HG02870 (cell line): ENCODE measurements at regions not wholly inside any gene's neighbourhood (a gene's known extent, or its start where the extent isn't known, plus 50 kb on each side); places are given as distances from the start of the nearest gene placed in this dataset.
"Not testable (repeated sequence)": the region's sequence is repeated elsewhere in the genome, so short reads cannot be mapped to it uniquely, and the experiment has no call there.

Source experiments
- ATAC-seq: cut with Tn5 transposase; IDR thresholded peaks from one replicate; pipeline ENCODE4 v1.9.1; 2021; ENCODE audit warnings: mild to moderate bottlenecking, moderate library complexity; ENCODE audit not compliant: unreplicated experiment

DNA sequence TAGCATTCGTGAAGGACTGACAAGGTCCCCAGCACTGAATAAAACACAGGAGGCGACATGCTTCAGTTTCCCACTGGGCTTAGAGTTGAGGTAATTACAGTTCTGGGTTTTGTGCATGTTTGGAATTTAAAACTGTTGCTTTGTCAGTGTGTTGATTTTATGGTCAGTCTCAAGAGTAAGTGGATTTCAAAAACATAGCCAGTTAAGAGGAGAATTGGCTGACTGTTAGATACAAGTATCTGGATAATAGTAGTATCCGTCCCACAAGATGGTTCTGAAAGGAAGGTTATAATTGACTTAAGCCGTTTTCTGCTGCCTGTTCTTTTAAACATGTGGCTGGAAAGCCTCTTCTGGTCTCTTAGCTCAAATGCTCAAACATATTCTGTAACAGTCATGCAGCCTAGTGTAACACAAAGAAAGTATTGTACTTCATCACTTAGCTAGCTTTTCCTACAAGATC lies 170.9 kb downstream of the POLR1F start:
- no peak for ATAC-seq

DNA sequence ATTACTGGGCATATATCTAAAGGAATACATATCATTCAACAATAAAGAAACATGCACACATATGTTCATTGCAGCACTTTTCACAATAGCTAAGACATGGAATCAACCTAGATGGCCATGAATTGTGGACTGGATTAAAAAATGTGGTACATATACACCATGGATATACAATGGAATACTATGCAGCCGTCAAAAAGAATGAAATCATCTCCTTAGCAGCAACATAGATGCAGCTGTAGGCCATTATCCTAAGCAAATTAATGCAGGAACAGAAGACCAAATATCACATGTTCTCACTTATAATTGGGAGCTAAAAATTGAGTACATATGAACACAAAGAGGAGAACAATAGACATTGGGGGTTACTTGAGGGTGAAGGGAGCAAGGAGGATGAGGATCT lies 175.6 kb downstream of the POLR1F start:
- ATAC-seq: no peak

DNA sequence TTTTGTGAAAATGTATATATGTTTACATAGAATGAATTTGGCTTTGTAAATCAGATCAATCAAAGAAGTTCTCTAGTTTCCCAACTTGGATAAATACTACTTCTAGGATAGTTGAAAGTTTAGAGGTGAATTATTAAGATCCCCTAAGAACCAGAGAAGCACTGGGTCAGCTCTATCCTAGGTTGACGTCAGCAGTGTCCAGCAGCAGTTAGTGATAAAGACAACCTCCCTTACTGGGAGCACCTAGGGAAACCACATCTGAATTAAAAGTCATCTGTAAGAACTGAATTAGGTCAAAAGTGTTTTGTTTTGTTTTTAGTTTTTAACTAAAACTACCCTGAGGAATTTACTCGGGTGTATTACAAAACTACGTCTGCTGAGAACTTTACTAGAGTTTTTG lies 178.0 kb downstream of the POLR1F start:
- no peak for ATAC-seq

DNA sequence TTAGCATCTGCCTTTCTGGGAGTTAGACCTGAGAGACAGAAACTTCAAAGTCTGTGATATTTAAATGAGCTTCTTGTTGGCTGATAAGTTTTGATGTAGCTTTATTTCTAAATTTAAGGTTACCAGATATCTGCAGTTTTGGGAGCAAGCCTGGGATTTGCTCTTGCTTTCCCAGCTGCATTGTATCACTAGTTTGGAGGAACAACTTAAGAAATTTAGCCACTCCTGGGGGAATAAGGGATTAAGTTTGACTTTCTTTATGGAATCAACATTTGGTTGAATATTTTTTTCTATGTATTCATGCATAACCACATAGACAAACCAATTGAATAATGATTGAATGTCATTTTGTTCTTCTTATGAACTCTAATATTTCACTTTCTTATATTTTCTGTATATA lies 178.6 kb downstream of the POLR1F start:
- no peak for ATAC-seq

DNA sequence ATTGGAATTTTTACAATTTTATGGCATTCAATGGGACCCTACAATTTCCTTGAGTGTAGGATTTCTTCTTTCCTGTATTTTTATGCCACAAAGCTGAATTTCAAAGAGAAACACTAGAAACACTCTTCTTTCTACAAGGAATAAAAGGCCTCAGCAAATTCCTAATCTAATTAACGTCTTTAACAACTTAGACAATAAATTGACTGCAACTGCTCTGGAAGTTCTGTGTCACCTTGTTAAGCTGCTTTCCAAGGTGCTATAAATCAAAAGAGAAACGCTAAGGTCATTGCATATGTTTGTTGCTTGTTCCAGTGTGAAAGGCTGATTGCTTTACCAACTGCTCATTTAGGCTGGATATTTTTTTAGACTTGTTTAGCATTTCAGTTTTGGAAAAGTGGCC lies 182.2 kb downstream of the POLR1F start:
- no peak for ATAC-seq

DNA sequence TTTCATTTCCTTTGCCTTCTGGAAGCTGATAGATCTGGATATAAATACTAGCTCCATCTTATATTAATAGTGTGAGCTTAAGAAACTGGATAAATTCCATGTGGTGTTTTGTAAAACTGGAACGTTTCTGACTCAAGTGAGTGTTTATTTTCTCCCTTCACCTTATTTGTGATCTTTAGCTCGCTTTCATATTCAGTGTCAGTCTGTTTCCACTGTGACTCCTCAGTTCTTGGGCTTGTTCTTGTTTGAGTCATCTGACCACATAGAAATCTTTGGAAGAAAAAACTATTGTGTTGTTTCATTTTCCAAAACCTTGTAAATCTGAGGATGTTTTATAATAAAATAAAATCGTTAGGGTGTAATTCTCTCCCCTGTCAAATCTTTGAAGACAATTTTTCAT lies 186.4 kb downstream of the POLR1F start:
- ATAC-seq: no peak

DNA sequence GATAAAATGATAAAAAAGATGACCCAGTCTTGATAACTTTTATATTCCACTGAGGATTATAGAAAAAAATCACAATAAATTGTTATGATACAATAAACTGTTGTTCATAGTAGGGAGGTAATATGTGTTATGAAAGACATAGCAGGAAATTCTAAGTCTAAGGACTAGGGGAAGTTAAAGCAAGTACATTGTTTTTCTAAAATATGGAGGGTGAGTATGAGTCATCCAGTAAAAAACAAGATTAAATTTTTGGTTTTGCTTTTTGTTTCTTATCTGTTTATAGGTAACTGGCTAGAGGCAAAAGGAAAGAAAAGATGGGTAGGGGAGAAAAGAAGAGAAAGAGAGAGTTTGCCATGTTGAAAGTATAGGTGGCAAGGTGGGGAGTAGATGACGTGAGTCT lies 188.4 kb downstream of the POLR1F start:
- no peak for ATAC-seq

DNA sequence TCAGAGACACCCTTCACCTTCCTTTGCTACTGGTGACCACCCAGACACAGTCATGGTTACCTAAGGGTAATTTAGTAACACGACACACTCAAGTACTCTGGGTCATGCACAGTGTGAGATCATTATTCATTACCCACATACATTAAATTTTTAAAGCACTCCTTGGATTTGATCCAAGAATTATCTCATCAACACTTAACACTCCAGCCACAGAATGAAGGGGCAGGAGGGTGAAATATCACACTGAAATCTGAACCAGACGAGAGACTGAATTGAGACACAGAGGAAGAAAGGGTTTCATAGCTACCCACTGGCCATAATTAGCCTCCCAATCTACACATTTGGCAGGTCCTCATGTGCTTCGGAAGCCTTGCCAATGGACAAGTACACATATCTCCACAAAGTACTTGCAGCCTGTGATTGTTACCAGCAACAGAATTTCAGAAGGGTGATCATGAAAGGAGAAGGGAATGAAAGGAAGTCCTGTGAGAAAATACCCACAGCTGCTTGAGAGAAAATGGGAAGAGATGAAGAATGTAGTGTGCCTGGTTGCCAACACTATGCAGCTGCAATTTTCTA lies 189.3 kb downstream of the POLR1F start:
- no peak for ATAC-seq

DNA sequence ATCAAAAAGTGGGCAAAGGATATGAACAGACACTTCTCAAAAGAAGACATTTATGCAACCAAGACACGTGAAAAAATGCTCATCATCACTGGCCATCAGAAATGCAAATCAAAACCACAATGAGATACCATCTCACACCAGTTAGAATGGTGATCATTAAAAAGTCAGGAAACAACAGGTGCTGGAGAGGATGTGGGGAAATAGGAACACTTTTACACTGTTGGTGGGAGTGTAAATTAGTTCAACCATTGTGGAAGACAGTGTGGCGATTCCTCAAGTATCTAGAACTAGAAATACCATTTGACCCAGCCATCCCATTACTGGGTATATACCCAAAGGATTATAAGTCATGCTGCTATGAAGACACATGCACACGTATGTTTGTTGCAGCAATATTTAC lies 191.3 kb downstream of the POLR1F start:
- ATAC-seq: not testable (repeated sequence)

DNA sequence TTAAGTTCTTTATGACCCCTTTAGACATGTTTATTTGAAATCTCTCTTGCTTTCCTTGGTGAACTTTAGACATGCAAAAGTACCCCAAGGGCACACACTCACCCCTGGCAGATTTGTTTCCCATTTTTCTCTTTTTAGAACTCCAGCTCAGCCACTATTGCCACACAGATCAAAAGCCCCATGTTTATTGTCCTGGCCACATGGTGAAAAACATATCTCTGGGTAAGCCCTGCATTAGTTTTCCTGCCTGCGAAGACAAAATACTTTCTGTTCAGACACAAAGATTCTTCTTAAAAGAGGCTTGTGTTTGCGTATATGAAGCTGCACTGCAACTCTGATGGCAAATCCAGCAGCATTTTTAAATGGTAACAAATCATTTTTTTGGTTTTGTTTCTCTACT lies 200.0 kb downstream of the POLR1F start:
- no peak for ATAC-seq

DNA sequence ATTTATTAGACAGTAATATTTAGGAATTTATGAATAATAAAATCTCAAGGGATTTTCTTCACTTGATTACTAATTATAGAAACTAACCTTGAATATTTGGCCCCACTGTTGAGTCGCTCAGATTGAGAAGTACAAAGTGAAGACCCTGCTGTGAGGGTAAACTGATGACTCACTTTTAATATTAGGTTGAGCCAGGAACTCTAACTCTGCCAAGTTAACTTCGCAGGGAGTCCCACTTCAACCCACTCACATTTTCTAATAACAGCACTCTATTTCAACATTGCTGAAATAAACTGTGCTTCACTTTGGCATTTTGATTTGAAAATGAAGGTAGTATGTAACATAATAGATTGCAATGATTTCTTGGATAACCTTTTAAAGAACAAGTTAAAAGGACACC lies 200.7 kb downstream of the POLR1F start:
- ATAC-seq: no peak

DNA sequence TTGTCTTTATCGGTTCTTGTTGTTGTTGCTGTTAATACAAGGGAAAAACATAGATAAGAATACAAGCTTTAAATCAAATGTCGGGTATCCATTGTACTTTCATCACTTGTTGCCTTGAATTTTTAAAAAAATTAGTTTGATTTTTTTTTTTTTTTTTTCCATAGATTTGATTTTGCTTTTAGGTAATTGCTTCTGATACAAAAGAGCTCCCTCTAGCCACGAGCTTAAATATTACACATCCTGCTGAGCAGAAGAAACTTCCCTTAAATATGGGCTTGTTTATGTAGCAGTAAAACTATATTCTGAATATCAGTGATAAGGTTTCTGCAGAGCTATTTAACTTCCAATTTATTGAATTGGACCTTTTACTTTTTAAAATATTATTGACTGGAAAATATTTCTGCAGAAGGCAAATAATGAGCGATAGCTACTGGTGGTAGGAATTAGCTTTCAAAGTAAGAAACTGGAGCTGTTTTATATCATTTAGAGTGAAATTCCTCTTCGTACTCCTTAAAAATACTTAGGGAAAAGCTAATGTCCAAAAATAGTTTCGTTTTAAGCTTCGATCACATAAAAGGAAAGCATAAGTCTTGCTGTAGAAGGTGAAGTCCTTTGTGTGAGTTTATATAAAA lies 216.9 kb downstream of the POLR1F start:
- peak; percentile 48 for ATAC-seq

DNA sequence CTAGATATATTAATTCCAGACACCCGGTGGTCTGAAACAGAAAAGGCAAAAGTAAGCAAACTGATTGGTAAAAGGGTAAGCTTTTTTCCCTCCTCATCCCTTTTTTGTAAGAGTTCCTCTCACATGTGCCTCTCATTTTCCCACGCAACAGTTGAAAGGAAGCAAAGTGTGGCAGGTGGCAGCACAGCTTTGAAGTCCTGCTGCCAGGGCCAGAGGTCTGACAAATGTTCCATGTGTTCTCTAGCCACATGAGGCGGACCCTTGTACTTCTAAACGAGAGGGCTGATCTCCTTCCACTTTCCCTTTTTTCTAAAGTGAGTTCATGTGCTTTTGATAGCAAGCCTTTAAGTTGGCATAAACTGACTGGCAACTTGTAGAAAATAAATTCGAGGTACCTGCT lies 217.5 kb downstream of the POLR1F start:
- ATAC-seq: no peak

DNA sequence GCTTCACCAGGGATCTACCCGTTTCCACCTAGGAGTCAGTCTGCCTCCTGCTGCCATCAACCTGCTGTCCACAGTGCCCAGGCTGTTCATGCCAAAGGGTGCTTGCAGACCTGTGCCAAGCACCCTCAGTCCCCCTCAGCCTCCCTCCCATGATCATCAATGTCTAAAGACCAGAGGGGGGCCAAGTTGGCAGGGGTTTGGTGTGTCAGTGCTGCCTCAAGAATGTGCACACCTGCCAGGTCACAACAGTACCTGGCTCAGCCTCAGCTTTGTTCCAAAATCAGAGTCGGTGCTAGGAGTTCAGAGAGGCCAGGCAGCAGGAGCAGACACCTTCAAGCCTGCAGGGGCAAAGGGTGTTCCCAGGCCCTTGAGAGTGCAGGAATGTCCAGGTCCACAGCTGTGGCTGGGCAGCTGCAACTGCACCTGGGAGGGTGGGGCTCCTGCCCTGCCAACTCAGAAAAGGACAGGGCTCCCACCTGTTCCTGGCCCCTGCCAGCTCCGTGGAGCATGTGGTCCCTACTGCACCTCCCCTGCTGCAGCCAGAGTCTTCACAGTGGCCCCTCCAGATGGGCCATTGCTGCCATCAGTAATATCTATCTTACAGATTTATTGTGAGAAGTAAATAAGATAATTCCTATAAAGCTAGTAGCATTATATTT lies 219.5 kb downstream of the POLR1F start:
- ATAC-seq: no peak

DNA sequence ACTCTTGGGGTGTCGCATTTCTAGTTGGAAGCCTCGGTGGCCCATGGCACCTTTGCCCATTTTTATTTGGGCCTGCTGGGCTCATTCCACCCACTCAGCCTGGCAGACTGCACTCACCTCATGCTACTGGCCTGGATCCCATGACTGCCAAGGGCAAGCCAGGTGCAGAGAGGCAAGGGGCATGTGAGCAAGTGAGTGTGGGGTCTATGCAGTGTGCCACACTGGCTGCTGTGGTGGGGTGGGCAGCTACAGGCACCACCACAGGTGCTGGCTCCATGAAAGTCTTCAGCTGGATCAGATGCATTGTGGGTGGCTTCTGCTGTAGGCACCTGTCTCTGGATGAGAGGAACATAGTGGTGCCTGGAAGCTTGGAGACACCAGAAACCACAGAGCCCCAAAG lies 220.8 kb downstream of the POLR1F start:
- ATAC-seq: no peak

DNA sequence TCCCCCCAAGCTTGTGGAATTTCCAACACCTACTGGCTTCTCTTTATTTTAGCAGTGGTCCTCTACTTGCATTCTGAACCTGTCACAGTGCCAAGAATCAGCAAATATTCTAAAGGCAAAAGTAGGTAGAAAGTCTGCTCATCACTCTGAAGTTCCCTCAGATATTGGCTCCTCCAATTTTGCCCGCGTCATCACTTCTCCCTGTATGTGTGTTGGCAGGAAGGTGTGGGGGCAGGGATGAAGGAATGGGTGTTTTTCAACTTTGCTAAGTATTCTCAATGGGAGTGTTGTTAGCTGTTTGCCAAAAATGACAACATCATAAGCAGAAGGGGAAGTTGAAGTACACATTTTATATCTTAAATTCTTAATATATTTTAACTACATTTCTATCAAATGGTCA lies 226.2 kb downstream of the POLR1F start:
- ATAC-seq: no peak

DNA sequence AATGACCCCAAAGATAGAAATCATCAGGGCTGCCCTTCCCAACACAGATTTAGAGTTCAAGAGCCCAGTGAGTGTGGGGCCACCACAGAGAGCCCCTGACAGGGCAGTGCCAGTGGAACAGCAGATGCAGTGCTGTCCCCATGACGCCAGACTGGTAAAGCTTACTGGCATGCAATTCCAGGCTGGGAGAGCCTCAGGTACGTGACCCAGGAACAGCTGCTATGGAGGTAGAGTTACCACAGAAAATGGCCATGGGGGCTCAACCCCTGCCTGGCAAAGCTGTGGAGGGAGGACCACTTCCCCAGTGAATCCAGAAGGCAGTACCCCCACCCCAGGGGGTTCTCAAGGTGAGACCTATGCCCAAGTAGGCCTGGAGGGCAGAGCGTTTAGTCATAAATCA lies 228.5 kb downstream of the POLR1F start:
- ATAC-seq: no peak

DNA sequence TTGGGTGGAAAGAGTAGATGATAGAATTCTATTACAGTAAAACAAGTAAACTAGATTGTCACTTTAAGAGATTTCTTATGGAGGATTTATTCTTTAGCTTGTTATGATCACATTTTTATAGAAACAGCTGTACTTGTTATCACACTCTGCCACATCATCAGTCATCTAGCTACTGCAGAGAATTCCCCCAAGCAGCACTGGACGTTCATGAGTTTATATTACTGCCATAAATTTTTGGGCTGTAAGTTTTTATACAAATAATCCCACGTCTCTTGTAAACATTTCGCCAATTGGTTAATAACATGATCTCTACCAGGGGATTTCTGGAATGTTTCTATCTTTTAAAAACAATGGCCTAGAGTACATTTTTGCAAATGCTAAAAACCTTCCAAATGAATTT lies 238.8 kb downstream of the POLR1F start:
- no peak for ATAC-seq

DNA sequence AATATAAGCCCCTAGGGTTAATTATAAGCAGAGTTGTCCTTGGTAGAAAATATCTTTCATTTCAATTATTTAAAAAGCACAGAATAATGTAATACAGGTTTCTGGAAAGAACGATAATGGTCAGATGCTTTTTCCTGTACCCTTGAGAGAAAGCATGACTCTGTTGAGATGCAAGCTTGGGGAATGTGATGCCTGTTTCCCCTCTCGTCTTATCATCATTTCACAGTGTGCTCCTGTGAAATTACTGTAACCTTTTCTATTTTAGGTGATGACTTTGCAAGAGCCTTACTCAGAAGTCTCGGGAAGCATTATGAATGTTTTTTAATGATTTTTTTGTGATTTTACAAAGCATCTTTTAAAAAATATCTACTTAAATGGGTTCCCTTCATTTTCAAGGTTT lies 243.0 kb downstream of the POLR1F start:
- no peak for ATAC-seq

DNA sequence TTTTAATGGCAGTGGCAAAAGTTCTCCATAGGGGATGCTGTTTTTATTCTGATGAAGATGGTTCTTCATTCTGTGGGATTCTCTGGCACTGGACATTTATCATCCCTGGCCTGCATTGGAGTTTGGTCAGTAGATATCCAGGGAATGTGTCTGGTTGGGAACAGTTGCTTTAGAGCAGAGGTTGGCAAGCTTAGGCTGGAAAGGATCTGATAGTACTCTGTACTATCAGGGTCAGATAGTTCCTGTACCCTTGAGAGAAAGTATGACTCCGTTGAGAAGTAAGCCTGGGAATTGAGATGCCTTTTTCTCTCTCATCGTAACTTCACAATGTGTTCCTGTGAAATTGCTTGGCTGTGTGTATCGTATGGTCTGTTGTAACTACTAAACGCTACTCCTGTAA lies 244.1 kb downstream of the POLR1F start:
- no peak for ATAC-seq

DNA sequence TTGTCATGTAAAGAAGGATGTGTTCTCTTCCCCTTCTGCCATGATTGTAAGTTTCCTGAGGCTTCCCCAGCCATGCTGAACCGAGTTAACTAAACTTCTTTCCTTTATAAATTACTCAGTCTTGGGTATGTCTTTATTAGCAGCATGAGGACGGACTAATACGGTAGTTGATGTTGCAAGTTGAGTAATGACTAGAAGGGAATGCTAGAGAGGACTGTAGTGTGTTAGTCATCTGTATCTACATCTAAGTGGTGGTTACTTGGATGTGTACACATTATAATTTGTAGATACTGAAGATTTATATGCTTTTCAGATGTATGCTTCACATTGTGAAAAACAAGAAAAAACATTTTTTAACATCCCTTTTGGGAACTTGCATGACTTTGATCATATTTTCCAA lies 244.6 kb downstream of the POLR1F start:
- ATAC-seq: no peak

DNA sequence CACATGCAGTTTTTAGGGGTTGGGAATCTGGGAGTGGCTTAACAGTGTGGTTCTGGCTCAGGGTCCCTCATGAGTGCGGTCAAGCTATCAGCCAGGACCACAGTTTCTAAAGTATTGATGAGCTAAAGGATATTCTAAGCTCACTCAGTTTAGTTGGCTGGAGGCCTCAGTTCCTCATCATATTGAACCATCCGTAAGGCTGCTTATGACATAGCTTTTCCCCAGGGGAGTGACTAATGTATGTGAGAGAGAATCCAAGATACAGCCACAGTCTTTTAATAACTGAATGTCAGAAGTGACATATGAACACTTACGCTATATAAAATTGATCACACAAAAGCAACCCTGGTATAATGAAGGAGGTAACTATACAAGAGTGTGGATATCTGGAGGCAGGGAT lies 245.3 kb downstream of the POLR1F start:
- no peak for ATAC-seq

DNA sequence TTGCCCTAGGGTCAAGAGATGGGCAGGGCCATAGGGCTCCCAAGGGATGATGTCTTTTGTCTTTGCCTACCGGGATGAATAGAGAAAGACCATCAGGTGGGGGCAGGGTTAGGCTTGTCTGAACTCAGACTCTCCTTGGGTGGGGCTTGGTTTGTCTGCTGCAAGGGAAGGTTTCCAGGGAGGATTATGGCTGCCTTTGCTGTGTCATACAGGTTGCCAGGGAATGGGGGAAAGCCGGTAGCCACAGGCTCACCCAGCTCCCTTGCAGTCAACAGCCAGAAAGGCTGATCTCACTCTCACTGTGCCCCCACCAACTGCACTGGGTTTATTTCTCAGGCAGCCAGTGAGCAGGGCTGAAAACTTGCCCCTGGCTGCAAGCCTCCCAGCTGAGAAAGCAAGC lies 253.2 kb downstream of the POLR1F start:
- ATAC-seq: no peak
